Colon (tissue), 2 donors: ENCODE measurements at regions not wholly inside any gene's neighbourhood (a gene's known extent, or its start where the extent isn't known, plus 50 kb on each side); places are given as distances from the start of the nearest gene placed in this dataset.

Experiments
- FAIRE-seq: peaks from 2 replicates; lab custom pipeline; 2012; peaks lifted over from hg19 to GRCh38; lab: Jason Lieb, UNC
- donor health status: control.
- donor health status: control.

DNA sequence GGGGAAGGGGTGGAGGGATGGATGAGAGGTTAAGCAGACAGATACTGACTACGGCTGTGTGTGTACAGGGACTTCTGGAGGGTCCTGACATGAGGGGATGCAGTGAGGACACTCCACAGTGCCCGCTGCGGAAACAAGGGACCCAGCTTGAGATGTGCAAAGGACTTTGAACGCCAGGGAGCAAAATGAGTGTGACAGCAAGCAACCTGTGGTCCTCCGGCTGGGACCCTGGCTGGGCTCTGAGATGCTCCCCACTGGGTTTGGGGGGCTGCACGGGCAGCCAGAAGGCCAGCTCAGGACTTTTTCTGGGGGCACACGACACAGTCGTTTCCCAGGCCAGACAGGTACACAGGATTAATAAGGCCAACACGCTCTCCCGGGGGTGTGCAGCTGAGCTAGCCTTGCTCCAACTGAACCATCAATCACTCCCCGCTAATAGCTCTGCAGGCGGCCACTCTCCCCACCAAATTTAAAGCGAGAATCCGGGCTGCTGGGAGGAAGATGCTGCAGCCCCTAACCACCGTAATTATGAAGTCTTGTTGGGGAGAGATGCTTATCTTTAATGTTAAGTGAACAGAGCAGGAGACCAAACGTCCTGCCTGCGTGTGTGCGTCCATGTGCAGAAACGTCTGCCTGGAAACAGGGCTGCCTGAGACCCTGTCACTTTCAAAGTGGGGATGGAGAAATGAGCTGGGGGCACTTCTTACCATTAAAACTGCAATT, 51.6 kb upstream of the DLK1 start:
- no peak for FAIRE-seq

DNA sequence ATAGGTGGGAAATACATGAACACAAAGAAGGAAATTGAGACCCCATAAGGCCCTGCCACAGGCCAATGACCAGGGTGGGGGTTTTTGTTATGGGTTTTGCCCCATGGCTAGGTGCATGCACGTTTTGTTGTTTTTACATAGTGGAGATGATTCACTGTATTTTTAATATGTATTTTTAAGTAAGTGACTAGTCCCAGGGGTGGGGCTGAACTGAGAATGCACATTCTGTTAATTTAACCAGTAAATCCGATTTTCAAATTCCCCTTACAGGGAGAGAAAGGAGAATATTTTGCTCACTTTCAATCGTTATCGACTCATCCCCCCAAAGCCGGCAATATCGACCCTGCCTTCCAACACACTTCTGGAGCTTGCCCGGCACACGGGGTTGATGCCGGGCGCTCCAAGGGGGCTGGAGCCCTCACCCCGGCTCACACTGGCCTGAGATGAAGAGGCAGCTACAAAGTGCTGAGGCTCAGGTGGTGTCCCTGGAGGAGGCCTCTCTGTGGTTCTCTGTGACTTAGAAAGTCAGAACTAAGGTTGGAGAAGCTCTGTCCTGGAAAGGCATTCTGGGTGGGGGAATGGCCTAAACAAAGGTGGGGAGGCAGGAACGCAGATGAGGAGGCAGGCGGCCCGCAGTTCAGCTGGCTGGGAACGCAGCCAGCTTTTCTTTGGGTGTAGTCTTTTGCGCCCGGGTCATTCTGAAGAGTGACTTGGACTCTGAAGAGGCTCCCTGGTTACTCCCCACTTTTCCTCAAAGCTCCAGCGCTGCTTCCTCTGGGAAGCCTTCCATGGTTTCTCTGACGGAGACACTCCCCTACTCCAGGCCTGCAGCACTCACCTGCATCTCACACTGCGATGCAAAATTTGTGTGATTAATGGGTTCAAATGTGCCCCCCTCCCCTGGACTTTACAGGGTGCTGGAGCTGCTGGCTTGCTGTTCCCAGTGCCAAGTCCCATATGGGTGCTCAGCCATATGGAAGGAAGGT, 50.7 kb upstream of the DLK1 start:
- FAIRE-seq, result no peak
